Neutrophil (primary cell): ENCODE measurements at regions not wholly inside any gene's neighbourhood (a gene's known extent, or its start where the extent isn't known, plus 50 kb on each side); places are given as distances from the start of the nearest gene placed in this dataset.

Source experiments
- H3K27ac ChIP-seq: fragments of 200-600 bp; sonication (generic); 2 replicates; pipeline ENCODE4 v1.5.1; 2016; ENCODE audit warnings: mild to moderate bottlenecking, moderate library complexity
- H3K27me3 ChIP-seq: fragments of 200-600 bp; sonication (generic); 2 replicates; pipeline ENCODE4 v1.6.0; 2016; ENCODE audit warnings: mild to moderate bottlenecking
- H3K36me3 ChIP-seq: fragments of 200-600 bp; sonication (generic); 2 replicates; pipeline ENCODE4 v1.5.1; 2017
- H3K4me1 ChIP-seq, 2 experiments: fragments of 200-600 bp in 1 of 2; sonication (generic) in 1 of 2; 1 replicate in 1 of 2; 2 replicates in 1 of 2; pipeline versions ENCODE4 v1.5.1 to v1.6.1; 2013 to 2016; ENCODE audit warnings: low read depth in 1 of 2, low read length in 1 of 2, mild to moderate bottlenecking in 1 of 2, moderate library complexity in 1 of 2; ENCODE audit not compliant: control insufficient read depth in 1 of 2, insufficient read depth in 1 of 2
- H3K4me3 ChIP-seq, 2 experiments: fragments of 200-600 bp in 1 of 2; sonication (generic) in 1 of 2; 1 replicate in 1 of 2; 2 replicates in 1 of 2; pipeline ENCODE4 v1.5.1; 2013 to 2016; ENCODE audit warnings: low read depth in 1 of 2, low read length in 1 of 2, mild to moderate bottlenecking in 1 of 2, moderate library complexity in 1 of 2
- H3K9me3 ChIP-seq: fragments of 200-600 bp; sonication (generic); 2 replicates; pipeline ENCODE4 v1.5.1; 2016
- TF ChIP-seq, protein P1 (sequence below): fragments of 200-600 bp; sonication (generic); IDR thresholded peaks from 2 replicates; pipeline ENCODE4 v1.5.1; 2016; ENCODE audit warnings: antibody characterized with exemption

- peaks cover 54% of the 10 kb centered on the region for H3K27me3 ChIP-seq
- no peaks in the 10 kb centered on the region for H3K4me1 ChIP-seq
- no peak overlapping the region for H3K27ac ChIP-seq
- H3K9me3 ChIP-seq, result peaks cover 16% of the 10 kb centered on the region
- H3K36me3 ChIP-seq, result no peaks in the 10 kb centered on the region
- no peak overlapping the region for H3K4me3 ChIP-seq
- TF ChIP-seq, protein P1, sequence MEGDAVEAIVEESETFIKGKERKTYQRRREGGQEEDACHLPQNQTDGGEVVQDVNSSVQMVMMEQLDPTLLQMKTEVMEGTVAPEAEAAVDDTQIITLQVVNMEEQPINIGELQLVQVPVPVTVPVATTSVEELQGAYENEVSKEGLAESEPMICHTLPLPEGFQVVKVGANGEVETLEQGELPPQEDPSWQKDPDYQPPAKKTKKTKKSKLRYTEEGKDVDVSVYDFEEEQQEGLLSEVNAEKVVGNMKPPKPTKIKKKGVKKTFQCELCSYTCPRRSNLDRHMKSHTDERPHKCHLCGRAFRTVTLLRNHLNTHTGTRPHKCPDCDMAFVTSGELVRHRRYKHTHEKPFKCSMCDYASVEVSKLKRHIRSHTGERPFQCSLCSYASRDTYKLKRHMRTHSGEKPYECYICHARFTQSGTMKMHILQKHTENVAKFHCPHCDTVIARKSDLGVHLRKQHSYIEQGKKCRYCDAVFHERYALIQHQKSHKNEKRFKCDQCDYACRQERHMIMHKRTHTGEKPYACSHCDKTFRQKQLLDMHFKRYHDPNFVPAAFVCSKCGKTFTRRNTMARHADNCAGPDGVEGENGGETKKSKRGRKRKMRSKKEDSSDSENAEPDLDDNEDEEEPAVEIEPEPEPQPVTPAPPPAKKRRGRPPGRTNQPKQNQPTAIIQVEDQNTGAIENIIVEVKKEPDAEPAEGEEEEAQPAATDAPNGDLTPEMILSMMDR, result no peak
Observed at GRCh38 chr7:157086508-157087187, 52.1 kb upstream of the UBE3C start.

- TF ChIP-seq, protein P1, result no peak
Observed at GRCh38 chr7:157087646-157088045, 51.1 kb upstream of the UBE3C start.

DNA sequence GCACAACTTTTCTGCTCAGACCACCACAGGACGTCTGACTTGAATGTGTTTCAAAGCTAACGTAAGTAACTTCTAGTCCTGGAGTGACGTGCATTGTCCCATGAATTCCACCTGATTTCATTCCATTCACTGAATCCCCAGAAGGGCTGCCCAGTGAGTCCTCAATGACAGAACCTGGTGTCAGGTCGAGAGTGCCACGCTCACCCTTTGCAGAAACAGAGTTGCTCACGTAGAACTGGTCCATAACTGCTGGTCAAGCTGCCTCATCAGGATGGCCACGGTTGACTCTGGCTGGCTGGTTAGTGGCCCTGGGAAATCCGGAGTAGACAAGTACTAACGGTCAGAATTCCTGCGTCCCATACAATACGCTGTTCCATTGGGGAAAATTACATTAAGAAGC, 50.6 kb upstream of the UBE3C start:
- Histone ChIP-seq H3K4me3 (no peak overlapping the region), H3K4me1 (no peaks in the 10 kb centered on the region), H3K36me3 (no peaks in the 10 kb centered on the region), H3K27ac (no peak overlapping the region), H3K9me3 (peaks cover 16% of the 10 kb centered on the region), H3K27me3 (peaks cover 57% of the 10 kb centered on the region)
- TF ChIP-seq, protein P1, result no peak

More at GRCh38 chr7:157087646-157088045, 51.1 kb upstream of the UBE3C start:
- Histone ChIP-seq H3K36me3 (no peaks in the 10 kb centered on the region), H3K4me3 (no peak overlapping the region), H3K27ac (no peak overlapping the region), H3K4me1 (no peaks in the 10 kb centered on the region), H3K9me3 (peaks cover 16% of the 10 kb centered on the region), H3K27me3 (peaks cover 59% of the 10 kb centered on the region)
